Osteocyte (in vitro differentiated cells): ENCODE measurements at regions not wholly inside any gene's neighbourhood (a gene's known extent, or its start where the extent isn't known, plus 50 kb on each side); places are given as distances from the start of the nearest gene placed in this dataset.

ENCODE experiments used
- DNase-seq: peaks from one replicate; pipeline ENCODE4 v3.0.0; 2021; ENCODE audit warnings: mixed read lengths; ENCODE audit not compliant: unreplicated experiment; ENCODE audit errors: extremely low spot score
- H3K27ac Mint-ChIP-seq: one replicate; pipeline ENCODE4 v1.8.0; 2021; ENCODE audit warnings: mild to moderate bottlenecking, mixed read lengths; ENCODE audit not compliant: unreplicated experiment
- H3K27me3 Mint-ChIP-seq: one replicate; pipeline ENCODE4 v1.8.0; 2021; ENCODE audit warnings: mixed read lengths; ENCODE audit not compliant: unreplicated experiment
- H3K36me3 Mint-ChIP-seq: one replicate; pipeline ENCODE4 v1.8.0; 2021; ENCODE audit warnings: mixed read lengths; ENCODE audit not compliant: unreplicated experiment
- H3K4me1 Mint-ChIP-seq: one replicate; pipeline ENCODE4 v1.8.0; 2021; ENCODE audit warnings: mixed read lengths; ENCODE audit not compliant: unreplicated experiment
- H3K4me3 Mint-ChIP-seq: one replicate; pipeline ENCODE4 v1.8.0; 2021; ENCODE audit warnings: mild to moderate bottlenecking, moderate library complexity, mixed read lengths; ENCODE audit not compliant: unreplicated experiment
- H3K9me3 Mint-ChIP-seq: one replicate; pipeline ENCODE4 v1.8.0; 2021; ENCODE audit warnings: mixed read lengths; ENCODE audit not compliant: unreplicated experiment
- CTCF ChIP-seq: fragments of 200-600 bp; sonication (generic); IDR thresholded peaks from 2 replicates; pipeline ENCODE4 v1.5.0; 2021; ENCODE audit warnings: antibody characterized with exemption, mild to moderate bottlenecking, moderate library complexity

- Mint-ChIP-seq H3K27ac (no peak overlapping the region), H3K4me1 (no peaks in the 10 kb centered on the region), H3K27me3 (no peaks in the 10 kb centered on the region), H3K4me3 (no peak overlapping the region), H3K36me3 (no peaks in the 10 kb centered on the region), H3K9me3 (no peaks in the 10 kb centered on the region)
- TF ChIP-seq CTCF: no peak
- DNase-seq: no peak
These were observed 142.2 kb downstream of the FAM47A start for GRCh38 chrX:33989936-33990335.

DNA sequence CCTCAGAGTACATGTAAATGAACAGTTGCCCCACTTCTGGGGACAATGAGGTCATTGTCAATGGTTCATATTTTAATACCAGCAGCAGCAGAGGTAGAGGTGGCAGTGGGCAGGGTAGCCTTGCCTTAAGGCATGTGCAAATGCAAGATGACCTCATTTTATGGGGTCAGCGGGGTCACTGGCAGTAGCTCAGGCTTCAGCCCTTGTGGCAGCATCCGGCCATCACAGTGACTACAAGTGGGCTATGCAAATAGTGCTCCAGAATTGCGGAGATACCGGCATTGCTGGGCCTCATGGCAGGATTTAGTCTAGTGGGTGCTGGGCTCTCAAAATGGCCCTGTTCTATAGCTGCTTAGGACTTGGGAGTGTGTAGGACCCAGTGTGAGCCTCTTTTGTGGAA, 144.7 kb downstream of the FAM47A start:
- H3K4me3 Mint-ChIP-seq: no peak overlapping the region
- DNase-seq: no peak

DNA sequence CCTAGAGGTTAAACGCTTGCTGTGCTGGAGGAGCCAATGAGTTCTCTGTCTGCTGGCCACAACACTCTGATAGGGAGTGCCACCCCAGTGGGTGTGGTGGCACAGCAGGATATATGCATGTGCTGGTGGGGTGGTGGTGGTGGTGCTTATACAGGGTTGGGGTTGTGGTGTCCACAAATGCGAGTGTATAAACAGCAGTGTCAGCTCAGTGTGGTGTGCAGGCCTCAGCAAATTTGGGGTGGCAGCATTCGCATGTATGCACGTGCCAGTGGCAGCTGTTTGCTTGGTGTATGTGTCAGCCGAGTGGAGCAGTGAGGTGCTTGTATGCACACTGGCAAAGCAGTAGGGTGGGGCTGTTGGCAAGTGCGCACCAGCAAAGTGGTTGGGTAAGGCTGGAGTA, 157.4 kb downstream of the FAM47A start:
- Mint-ChIP-seq H3K4me1 (no peaks in the 10 kb centered on the region), H3K36me3 (no peaks in the 10 kb centered on the region), H3K27me3 (no peaks in the 10 kb centered on the region), H3K27ac (no peak overlapping the region), H3K9me3 (peaks cover 17% of the 10 kb centered on the region), H3K4me3 (no peak overlapping the region)
- DNase-seq: no peak
- no peak for TF ChIP-seq CTCF

More for the DNA sequence above, 144.7 kb downstream of the FAM47A start:
- no peak for TF ChIP-seq CTCF
- no peaks in the 10 kb centered on the region for H3K9me3 Mint-ChIP-seq
- H3K27me3 Mint-ChIP-seq: no peaks in the 10 kb centered on the region
- H3K36me3 Mint-ChIP-seq: no peaks in the 10 kb centered on the region
- no peak overlapping the region for H3K27ac Mint-ChIP-seq
- H3K4me1 Mint-ChIP-seq: no peaks in the 10 kb centered on the region

GRCh38 chrX:33970028-33970967, 161.8 kb downstream of the FAM47A start:
- Mint-ChIP-seq H3K27ac (no peak overlapping the region), H3K4me1 (no peaks in the 10 kb centered on the region), H3K36me3 (no peaks in the 10 kb centered on the region), H3K9me3 (peaks cover 4% of the 10 kb centered on the region), H3K27me3 (no peaks in the 10 kb centered on the region), H3K4me3 (no peak overlapping the region)
- DNase-seq: no peak
- TF ChIP-seq CTCF: no peak

DNA sequence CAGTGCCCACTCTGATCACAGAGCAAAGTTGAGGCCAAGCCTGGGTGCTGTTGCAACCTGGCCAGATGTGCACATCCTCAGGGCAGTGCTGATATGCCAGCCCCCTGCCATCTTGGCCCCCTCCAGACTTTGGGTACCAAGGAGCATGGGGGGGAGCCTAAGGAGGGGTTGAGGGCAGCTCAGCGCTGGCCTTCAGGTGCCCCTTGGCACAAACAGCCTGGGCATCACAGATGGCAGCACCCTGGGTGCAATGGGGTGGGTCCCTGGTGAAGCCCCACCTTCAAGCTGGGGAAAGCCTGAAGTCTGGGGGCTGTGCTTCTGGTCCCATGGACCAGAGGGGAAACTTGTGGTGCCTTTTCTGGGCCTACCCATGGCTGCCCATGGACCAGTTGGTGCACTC, 163.0 kb downstream of the FAM47A start:
- DNase-seq: no peak
- no peaks in the 10 kb centered on the region for H3K36me3 Mint-ChIP-seq
- H3K27me3 Mint-ChIP-seq: no peaks in the 10 kb centered on the region
- H3K27ac Mint-ChIP-seq: no peak overlapping the region
- peaks cover 4% of the 10 kb centered on the region for H3K9me3 Mint-ChIP-seq
- H3K4me1 Mint-ChIP-seq: no peaks in the 10 kb centered on the region
- no peak overlapping the region for H3K4me3 Mint-ChIP-seq
- no peak for TF ChIP-seq CTCF
